ENCODE measurements at regions not wholly inside any gene's neighbourhood (a gene's known extent, or its start where the extent isn't known, plus 50 kb on each side); places are given as distances from the start of the nearest gene placed in this dataset.

DNA sequence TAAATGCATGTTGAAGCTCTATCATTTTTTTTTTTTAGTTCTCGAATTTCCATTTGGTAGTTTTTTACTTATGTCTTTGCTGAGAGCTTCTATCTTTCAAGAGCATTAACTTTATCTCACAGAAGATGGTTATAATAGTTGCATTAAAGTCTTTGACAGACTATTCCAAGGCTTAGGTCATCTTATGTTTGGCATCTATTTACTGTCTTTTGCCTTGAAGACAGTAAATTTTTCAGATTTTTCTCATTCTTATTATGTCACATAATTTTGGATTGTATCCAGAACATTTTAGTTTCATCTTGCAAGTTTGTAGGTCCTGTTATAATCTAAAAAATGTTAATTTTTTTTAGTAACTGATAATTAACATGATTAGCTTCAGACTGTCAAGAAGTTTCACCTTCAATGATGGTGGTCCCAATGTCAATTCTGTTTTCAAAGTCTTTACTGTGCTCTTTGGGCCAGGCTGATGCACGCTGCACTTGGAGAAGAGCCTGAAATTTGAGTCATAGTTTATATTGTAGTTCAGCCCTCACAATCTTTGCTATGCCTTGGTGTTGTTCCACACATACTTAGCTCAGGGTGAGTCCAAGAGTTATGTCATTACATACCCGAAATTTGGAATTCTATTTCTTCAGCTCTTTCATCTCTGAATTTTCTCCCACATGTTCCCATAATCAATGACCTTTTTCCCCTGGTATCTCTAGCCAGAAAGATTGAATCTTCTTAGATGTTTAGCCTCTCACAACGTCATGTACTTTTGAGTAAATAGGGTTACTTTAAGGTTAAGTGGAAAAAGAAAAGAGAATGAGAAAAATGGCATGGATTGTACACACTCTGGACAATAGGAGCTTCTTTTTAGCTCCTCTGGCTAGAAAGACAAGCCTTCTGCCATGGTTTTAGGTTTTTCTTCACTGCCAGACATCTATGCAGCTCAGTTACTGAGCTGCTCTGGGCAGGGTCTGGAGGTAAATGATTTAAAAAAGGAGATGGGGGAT, 110.3 kb upstream of the BTBD3 start:
- TF ChIP-seq, protein P1, sequence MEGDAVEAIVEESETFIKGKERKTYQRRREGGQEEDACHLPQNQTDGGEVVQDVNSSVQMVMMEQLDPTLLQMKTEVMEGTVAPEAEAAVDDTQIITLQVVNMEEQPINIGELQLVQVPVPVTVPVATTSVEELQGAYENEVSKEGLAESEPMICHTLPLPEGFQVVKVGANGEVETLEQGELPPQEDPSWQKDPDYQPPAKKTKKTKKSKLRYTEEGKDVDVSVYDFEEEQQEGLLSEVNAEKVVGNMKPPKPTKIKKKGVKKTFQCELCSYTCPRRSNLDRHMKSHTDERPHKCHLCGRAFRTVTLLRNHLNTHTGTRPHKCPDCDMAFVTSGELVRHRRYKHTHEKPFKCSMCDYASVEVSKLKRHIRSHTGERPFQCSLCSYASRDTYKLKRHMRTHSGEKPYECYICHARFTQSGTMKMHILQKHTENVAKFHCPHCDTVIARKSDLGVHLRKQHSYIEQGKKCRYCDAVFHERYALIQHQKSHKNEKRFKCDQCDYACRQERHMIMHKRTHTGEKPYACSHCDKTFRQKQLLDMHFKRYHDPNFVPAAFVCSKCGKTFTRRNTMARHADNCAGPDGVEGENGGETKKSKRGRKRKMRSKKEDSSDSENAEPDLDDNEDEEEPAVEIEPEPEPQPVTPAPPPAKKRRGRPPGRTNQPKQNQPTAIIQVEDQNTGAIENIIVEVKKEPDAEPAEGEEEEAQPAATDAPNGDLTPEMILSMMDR (IDR thresholded peaks at IDR 0.05), result no peak
- H3K4me3 ChIP-seq, result no peak overlapping the region
- DNase-seq (ENCODE audit: low spot score), result no peak
- H3K27ac ChIP-seq, result no peak overlapping the region
- no peaks in the 10 kb centered on the region for H3K36me3 ChIP-seq
- no peaks in the 10 kb centered on the region for H3K9me3 ChIP-seq
- H3K4me1 ChIP-seq, result peaks cover 0 to 6% of the 10 kb centered on the region in 2 donors
- no peaks in the 10 kb centered on the region for H3K27me3 ChIP-seq

DNA sequence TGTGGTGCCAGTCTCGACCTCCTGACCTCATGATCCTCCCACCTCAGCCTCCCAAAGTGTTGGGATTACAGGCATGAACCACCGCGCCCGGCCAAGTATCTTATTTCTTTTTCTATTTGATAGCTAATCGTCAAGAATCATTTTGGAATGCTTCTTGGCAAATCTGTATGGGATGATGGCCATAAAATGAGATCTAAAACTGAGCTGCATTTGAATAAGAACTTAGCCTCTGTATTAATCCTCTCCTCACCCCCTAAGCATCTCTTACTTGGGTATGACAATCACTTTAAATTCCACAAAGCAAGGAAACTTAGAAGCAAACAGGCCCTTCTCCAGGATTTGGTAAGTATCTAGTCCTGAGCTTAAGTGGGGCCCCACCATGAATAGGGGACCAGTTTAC, 108.9 kb upstream of the BTBD3 start:
- Histone ChIP-seq H3K4me1 (peaks cover 0 to 6% of the 10 kb centered on the region in 2 donors), H3K27me3 (no peaks in the 10 kb centered on the region), H3K4me3 (no peak overlapping the region), H3K27ac (no peak overlapping the region), H3K9me3 (no peaks in the 10 kb centered on the region), H3K36me3 (no peaks in the 10 kb centered on the region)
- TF ChIP-seq, protein P1 (IDR thresholded peaks at IDR 0.05), result no peak
- no peak for DNase-seq (ENCODE audit: low spot score)

DNA sequence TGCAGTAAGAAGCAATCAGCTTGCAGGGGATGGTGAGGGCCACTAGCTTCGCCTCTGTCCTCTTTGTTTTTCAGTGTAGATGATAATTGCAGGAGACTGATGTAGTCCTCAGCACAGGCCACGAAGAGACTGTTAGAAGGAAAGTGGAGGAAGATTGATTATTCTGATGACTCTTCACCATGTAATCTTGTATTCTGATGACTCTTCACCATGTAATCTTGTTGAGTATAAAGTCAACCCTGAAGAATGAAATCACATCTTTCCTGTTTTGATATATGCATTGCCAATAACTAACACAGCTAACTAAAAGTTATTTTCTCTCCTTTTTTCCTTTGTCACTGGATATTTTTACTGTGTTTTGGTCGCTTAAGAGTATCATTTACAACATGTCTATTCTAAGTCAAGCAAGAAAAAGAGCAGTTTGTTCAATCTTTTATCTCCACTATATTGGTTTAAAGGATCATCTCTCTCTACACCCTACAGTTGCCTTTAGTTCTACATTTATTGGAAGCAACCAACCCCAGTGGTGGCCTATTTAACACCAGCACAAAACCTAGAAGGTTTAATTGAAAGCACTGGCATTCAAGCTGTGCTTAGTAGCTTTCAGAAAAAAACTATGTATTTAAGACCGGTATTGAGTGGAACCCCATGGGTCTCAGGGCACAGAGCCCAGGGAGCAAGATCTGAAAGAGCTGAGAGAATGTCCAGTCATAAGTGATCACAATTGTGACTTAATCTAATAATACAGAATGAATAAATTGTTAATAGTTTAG, 107.2 kb upstream of the BTBD3 start:
- DNase-seq (ENCODE audit: low spot score), result no peak
- Histone ChIP-seq H3K27ac (no peak overlapping the region), H3K4me3 (no peak overlapping the region), H3K4me1 (peaks cover 0 to 6% of the 10 kb centered on the region in 2 donors), H3K27me3 (no peaks in the 10 kb centered on the region), H3K36me3 (no peaks in the 10 kb centered on the region), H3K9me3 (no peaks in the 10 kb centered on the region)
- TF ChIP-seq, protein P1 (IDR thresholded peaks at IDR 0.05), result no peak

DNA sequence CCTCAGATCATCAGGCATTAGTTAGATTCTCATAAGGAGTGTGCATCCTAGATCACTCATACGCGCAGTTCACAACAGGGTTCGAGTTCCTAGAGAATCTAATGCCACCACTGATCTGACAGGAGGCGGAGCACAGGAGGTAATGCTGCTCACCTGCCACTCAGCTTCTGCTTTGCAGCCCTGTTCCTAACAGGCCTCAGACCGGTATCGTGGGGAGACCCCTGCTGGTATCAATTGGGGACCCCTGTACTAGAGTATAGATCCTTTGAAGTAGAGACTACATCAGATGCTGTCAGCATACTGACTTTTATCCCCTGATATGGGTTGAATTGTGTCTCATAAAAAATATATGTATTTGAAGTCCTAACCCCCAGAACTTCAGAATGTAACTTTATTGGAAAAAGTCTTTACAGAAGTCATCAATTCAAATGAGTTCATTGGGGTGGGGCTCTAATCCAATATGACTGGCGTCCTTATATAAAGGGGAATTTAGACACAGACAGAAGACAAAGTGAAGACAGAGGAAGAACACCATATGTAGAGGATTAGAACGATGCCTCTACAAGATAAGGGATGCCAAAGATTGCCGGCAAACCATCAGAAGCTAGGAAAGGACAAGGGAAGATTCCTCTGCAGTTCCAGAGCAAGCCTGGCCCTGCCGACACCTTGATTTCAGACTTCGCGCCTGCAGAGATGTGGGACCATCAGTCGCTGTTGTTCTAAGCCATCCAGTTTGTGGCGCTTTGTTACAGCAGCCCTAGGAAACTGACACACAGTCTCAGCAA, 104.4 kb upstream of the BTBD3 start:
- Histone ChIP-seq H3K27ac (no peak overlapping the region), H3K9me3 (no peaks in the 10 kb centered on the region), H3K27me3 (no peaks in the 10 kb centered on the region), H3K4me1 (no peaks in the 10 kb centered on the region), H3K4me3 (no peak overlapping the region), H3K36me3 (no peaks in the 10 kb centered on the region)
- TF ChIP-seq, protein P1 (IDR thresholded peaks at IDR 0.05), result no peak
- no peak for DNase-seq (ENCODE audit: low spot score)

DNA sequence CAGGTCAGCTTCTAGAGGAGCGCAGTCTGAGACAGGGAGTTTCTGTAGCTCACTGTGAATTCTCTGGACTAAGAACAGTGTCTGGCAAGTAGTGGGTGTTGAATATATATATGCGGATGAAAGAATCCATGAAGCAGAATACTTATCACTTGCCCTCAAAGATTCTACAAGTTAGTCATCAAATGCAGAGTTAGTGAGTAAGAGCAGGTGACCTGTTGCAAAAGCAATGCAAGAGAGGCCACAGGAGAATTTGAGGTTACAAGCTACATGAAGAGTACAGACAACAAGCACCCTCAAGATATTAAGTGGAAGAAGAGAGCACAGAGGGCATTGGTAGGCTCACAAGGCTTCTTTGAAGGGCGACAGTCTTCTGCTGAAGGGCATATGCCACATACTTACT, 103.4 kb upstream of the BTBD3 start:
- no peak overlapping the region for H3K4me3 ChIP-seq
- no peak overlapping the region for H3K27ac ChIP-seq
- no peaks in the 10 kb centered on the region for H3K9me3 ChIP-seq
- H3K36me3 ChIP-seq, result no peaks in the 10 kb centered on the region
- TF ChIP-seq, protein P1 (IDR thresholded peaks at IDR 0.05), result no peak
- H3K4me1 ChIP-seq, result no peaks in the 10 kb centered on the region
- H3K27me3 ChIP-seq, result no peaks in the 10 kb centered on the region
- no peak for DNase-seq (ENCODE audit: low spot score)

Data from right atrium auricular region (tissue), 2 donors.